ENCODE measurements at regions not wholly inside any gene's neighbourhood (a gene's known extent, or its start where the extent isn't known, plus 50 kb on each side); places are given as distances from the start of the nearest gene placed in this dataset.

DNA sequence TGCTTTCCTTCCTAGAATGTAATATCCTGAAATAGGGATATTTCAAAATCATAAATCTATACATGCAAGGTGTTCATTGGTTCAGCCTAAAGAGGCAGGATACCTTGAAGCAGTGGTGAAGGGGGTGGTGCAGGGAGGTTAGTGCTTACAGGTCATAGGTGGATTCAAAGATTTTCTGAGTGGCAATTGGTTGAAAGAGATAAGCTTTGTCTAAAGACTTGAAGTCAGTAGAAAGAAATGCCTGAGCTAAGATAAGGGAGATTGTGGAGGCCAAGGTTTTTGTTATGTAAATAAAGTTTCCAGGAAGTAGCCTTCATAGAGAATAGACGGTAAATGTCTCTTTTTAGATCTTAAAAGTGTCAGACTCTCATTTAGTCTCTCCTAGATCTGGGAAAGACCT is 741.2 kb upstream of the ZWINT start:
- TF ChIP-seq EZH2 (IDR thresholded peaks at IDR 0.05; ENCODE audit: borderline replicate concordance, control insufficient read depth, low read depth, low read length): no peak
- no peak for TF ChIP-seq CTCF (IDR thresholded peaks at IDR 0.05 in 2 of 3, conservative IDR thresholded peaks at IDR 0.05 in 1 of 3; ENCODE audit: control insufficient read depth in 2 of 3, extremely low read depth in 1 of 3, insufficient read depth in 1 of 3, low read depth in 3 of 3, low read length in 3 of 3)
- no peak for TF ChIP-seq JUND (IDR thresholded peaks at IDR 0.05; ENCODE audit: low read depth, low read length)
- no peak for TF ChIP-seq POLR2AphosphoS5 (IDR thresholded peaks at IDR 0.05; ENCODE audit: low read length)
- no peak for TF ChIP-seq POLR2AphosphoS2 (IDR thresholded peaks at IDR 0.05; ENCODE audit: low read depth, low read length)
- TF ChIP-seq MTA2 (IDR thresholded peaks at IDR 0.05; ENCODE audit: low read depth): no peak
- TF ChIP-seq IKZF1 (conservative IDR thresholded peaks at IDR 0.05): no peak
- no peak for TF ChIP-seq MXI1 (IDR thresholded peaks at IDR 0.05; ENCODE audit: low read depth, low read length)
- TF ChIP-seq RAD21 (IDR thresholded peaks at IDR 0.05; ENCODE audit: insufficient read depth, low read depth, low read length): no peak
- TF ChIP-seq, protein P1, sequence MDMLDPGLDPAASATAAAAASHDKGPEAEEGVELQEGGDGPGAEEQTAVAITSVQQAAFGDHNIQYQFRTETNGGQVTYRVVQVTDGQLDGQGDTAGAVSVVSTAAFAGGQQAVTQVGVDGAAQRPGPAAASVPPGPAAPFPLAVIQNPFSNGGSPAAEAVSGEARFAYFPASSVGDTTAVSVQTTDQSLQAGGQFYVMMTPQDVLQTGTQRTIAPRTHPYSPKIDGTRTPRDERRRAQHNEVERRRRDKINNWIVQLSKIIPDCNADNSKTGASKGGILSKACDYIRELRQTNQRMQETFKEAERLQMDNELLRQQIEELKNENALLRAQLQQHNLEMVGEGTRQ (IDR thresholded peaks at IDR 0.05; ENCODE audit: borderline replicate concordance, low read depth, low read length): no peak
- no peak for TF ChIP-seq GABPA (IDR thresholded peaks at IDR 0.05; ENCODE audit: low read depth)
- no peak for TF ChIP-seq EGR1 (IDR thresholded peaks at IDR 0.05; ENCODE audit: borderline replicate concordance in 1 of 2, low read depth in 2 of 2, low read length in 2 of 2)
- no peak for TF ChIP-seq PRDM15 (CRISPR knock-in tag; IDR thresholded peaks at IDR 0.05)
- TF ChIP-seq, protein P2, sequence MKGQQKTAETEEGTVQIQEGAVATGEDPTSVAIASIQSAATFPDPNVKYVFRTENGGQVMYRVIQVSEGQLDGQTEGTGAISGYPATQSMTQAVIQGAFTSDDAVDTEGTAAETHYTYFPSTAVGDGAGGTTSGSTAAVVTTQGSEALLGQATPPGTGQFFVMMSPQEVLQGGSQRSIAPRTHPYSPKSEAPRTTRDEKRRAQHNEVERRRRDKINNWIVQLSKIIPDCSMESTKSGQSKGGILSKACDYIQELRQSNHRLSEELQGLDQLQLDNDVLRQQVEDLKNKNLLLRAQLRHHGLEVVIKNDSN (IDR thresholded peaks at IDR 0.05; ENCODE audit: borderline replicate concordance, extremely low read length, insufficient read depth, low read depth, low read length): no peak

Data from GM12878 (cell line).